Left ventricle myocardium inferior (tissue), 1 donor: ENCODE measurements at regions not wholly inside any gene's neighbourhood (a gene's known extent, or its start where the extent isn't known, plus 50 kb on each side); places are given as distances from the start of the nearest gene placed in this dataset.
A peak's percentile ranks its signal among the peaks of the same experiment; 100 is the strongest.

Source experiments
- DNase-seq: peaks from one replicate; pipeline ENCODE4 v3.0.0-alpha.2; 2020
- H3K27ac ChIP-seq: fragments of 200-600 bp; replicated peaks from 2 replicates; pipeline ENCODE4 v1.8.0; 2021
- H3K27me3 ChIP-seq: fragments of 200-600 bp; 2 replicates; pipeline ENCODE4 v1.8.0; 2021; ENCODE audit warnings: low read depth
- H3K36me3 ChIP-seq: fragments of 200-600 bp; 2 replicates; pipeline ENCODE4 v1.8.0; 2021
- H3K4me1 ChIP-seq: fragments of 200-600 bp; 2 replicates; pipeline ENCODE4 v1.8.0; 2021
- H3K4me3 ChIP-seq: fragments of 200-600 bp; 2 replicates; pipeline ENCODE4 v1.8.0; 2021; ENCODE audit warnings: mild to moderate bottlenecking, moderate library complexity
- H3K9me3 ChIP-seq: fragments of 200-600 bp; replicated peaks from 2 replicates; pipeline ENCODE4 v1.8.0; 2021
- CTCF ChIP-seq: fragments of 200-600 bp; IDR thresholded peaks from 2 replicates; pipeline ENCODE4 v1.8.0; 2021; ENCODE audit warnings: antibody characterized with exemption, mild to moderate bottlenecking, borderline replicate concordance
- intact Hi-C: fragments of 100-400 bp; cut with micrococcal nuclease; formaldehyde crosslinking; loops from one replicate; pipeline ENCODE4 v1.11.0; 2022
- donor health status: DM: no; HTN: yes; CAD: no; lungs with severe emphysema.

- Histone ChIP-seq H3K27me3 (no peaks in the 10 kb centered on the region), H3K9me3 (peaks cover 7% of the 10 kb centered on the region), H3K4me3 (no peak overlapping the region), H3K36me3 (no peaks in the 10 kb centered on the region), H3K27ac (no peak overlapping the region), H3K4me1 (no peaks in the 10 kb centered on the region)
- no peak for DNase-seq
- no peak for TF ChIP-seq CTCF
- intact Hi-C loops = no loop called here
Measured at GRCh38 chr4:58070726-58071125, 960.5 kb upstream of the IGFBP7 start.

- DNase-seq = no peak
- Histone ChIP-seq H3K4me3 (no peak overlapping the region), H3K27ac (no peak overlapping the region), H3K4me1 (no peaks in the 10 kb centered on the region), H3K36me3 (no peaks in the 10 kb centered on the region), H3K9me3 (no peaks in the 10 kb centered on the region), H3K27me3 (no peaks in the 10 kb centered on the region)
- intact Hi-C loops = no loop called here
- TF ChIP-seq CTCF = no peak
Measured at GRCh38 chr4:58064653-58065052, 954.5 kb upstream of the IGFBP7 start.

- Histone ChIP-seq H3K9me3 (peaks cover 6% of the 10 kb centered on the region), H3K27ac (no peak overlapping the region), H3K36me3 (no peaks in the 10 kb centered on the region), H3K4me1 (no peaks in the 10 kb centered on the region), H3K4me3 (no peak overlapping the region), H3K27me3 (no peaks in the 10 kb centered on the region)
- no peak for TF ChIP-seq CTCF
- DNase-seq = no peak
- intact Hi-C loops = no loop called here
Measured at GRCh38 chr4:58063404-58064160, 953.4 kb upstream of the IGFBP7 start.

GRCh38 chr4:58061967-58062366 is 951.8 kb upstream of the IGFBP7 start:
- TF ChIP-seq CTCF = peak; percentile 28
- Histone ChIP-seq H3K9me3 (peaks cover 6% of the 10 kb centered on the region), H3K36me3 (no peaks in the 10 kb centered on the region), H3K27ac (no peak overlapping the region), H3K4me3 (no peak overlapping the region), H3K27me3 (no peaks in the 10 kb centered on the region), H3K4me1 (no peaks in the 10 kb centered on the region)
- DNase-seq = no peak
- intact Hi-C loops = no loop called here

- no peak for DNase-seq
- Histone ChIP-seq H3K4me3 (no peak overlapping the region), H3K27ac (no peak overlapping the region), H3K4me1 (no peaks in the 10 kb centered on the region), H3K36me3 (no peaks in the 10 kb centered on the region), H3K27me3 (no peaks in the 10 kb centered on the region), H3K9me3 (no peaks in the 10 kb centered on the region)
- intact Hi-C loops = no loop called here
- TF ChIP-seq CTCF = no peak
Measured at GRCh38 chr4:58050439-58050838, 940.3 kb upstream of the IGFBP7 start.
